ENCODE measurements at regions not wholly inside any gene's neighbourhood (a gene's known extent, or its start where the extent isn't known, plus 50 kb on each side); places are given as distances from the start of the nearest gene placed in this dataset.

GRCh38 chr2:59080451-59081181 is 839.5 kb upstream of the FANCL start:
- no peak for TF ChIP-seq POLR2A (IDR thresholded peaks at IDR 0.05; ENCODE audit: low read depth, low read length)
- no peak for TF ChIP-seq CTCF (IDR thresholded peaks at IDR 0.05 in 2 of 3, conservative IDR thresholded peaks at IDR 0.05 in 1 of 3; ENCODE audit: control insufficient read depth in 2 of 3, extremely low read depth in 1 of 3, insufficient read depth in 1 of 3, low read depth in 3 of 3, low read length in 3 of 3)
- no peak for TF ChIP-seq E2F8 (IDR thresholded peaks at IDR 0.05; ENCODE audit: low read depth, partially characterized antibody)
- TF ChIP-seq KDM1A (IDR thresholded peaks at IDR 0.05; ENCODE audit: borderline replicate concordance): no peak
- TF ChIP-seq EZH2 (IDR thresholded peaks at IDR 0.05; ENCODE audit: borderline replicate concordance, control insufficient read depth, low read depth, low read length): no peak
- no peak for TF ChIP-seq USF2 (IDR thresholded peaks at IDR 0.05; ENCODE audit: borderline replicate concordance, low read depth, low read length)

Measured in GM12878 (cell line).